ENCODE measurements at regions not wholly inside any gene's neighbourhood (a gene's known extent, or its start where the extent isn't known, plus 50 kb on each side); places are given as distances from the start of the nearest gene placed in this dataset.

DNA sequence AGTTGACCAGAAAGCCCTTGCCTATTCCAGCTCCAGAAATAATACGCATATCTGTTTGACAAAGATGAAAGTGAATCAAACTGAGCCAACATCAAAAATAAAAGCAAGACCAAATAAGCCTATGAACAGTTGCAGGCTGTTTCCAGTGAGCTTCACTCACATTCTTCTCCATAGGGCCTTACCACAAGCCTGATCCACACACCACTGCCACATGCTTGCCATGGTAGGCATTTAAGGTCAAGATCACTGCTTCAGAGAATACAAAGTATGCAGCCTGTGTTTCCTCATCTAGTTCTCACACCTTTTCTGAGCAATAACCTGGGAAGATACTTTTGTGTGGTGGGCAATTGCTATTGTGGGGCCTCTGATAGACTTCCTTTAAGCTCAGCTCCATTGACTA lies 1060.2 kb downstream of the CDH11 start:
- H3K4me2 ChIP-seq (ENCODE audit: low read length): no peak overlapping the region
- no peak overlapping the region for H3K27ac ChIP-seq (ENCODE audit: low read length)
- TF ChIP-seq, protein P1, sequence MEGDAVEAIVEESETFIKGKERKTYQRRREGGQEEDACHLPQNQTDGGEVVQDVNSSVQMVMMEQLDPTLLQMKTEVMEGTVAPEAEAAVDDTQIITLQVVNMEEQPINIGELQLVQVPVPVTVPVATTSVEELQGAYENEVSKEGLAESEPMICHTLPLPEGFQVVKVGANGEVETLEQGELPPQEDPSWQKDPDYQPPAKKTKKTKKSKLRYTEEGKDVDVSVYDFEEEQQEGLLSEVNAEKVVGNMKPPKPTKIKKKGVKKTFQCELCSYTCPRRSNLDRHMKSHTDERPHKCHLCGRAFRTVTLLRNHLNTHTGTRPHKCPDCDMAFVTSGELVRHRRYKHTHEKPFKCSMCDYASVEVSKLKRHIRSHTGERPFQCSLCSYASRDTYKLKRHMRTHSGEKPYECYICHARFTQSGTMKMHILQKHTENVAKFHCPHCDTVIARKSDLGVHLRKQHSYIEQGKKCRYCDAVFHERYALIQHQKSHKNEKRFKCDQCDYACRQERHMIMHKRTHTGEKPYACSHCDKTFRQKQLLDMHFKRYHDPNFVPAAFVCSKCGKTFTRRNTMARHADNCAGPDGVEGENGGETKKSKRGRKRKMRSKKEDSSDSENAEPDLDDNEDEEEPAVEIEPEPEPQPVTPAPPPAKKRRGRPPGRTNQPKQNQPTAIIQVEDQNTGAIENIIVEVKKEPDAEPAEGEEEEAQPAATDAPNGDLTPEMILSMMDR (IDR thresholded peaks at IDR 0.05; ENCODE audit: poor library complexity, severe bottlenecking): no peak
- TF ChIP-seq EZH2 (IDR thresholded peaks at IDR 0.05; ENCODE audit: borderline replicate concordance, insufficient read depth, low read length, poor library complexity, severe bottlenecking): no peak
- no peak for TF ChIP-seq POLR2AphosphoS5 (IDR thresholded peaks at IDR 0.05)
- TF ChIP-seq SMC3 (conservative IDR thresholded peaks at IDR 0.05; ENCODE audit: poor library complexity): no peak
- no peak for TF ChIP-seq EP300 (conservative IDR thresholded peaks at IDR 0.05; ENCODE audit: poor library complexity, severe bottlenecking)
- TF ChIP-seq REST (IDR thresholded peaks at IDR 0.05; ENCODE audit: borderline replicate concordance): no peak
- TF ChIP-seq RAD21 (conservative IDR thresholded peaks at IDR 0.05): no peak
- TF ChIP-seq TAF1 (IDR thresholded peaks at IDR 0.05; ENCODE audit: low read depth): no peak
- no peak for TF ChIP-seq MXI1 (conservative IDR thresholded peaks at IDR 0.05; ENCODE audit: poor library complexity, severe bottlenecking)
- no peaks in the 10 kb centered on the region for H3K36me3 ChIP-seq (ENCODE audit: insufficient read depth, low read length)
- H3K9ac ChIP-seq (ENCODE audit: low read length): no peak overlapping the region
- H3K27me3 ChIP-seq (ENCODE audit: insufficient read depth, low read depth, low read length): no peaks in the 10 kb centered on the region
- no peak overlapping the region for H3K4me3 ChIP-seq (ENCODE audit: low read length)
- no peaks in the 10 kb centered on the region for H3K79me2 ChIP-seq (replicated peaks; ENCODE audit: insufficient read depth, low read length)
- no peaks in the 10 kb centered on the region for H3F3A ChIP-seq (ENCODE audit: insufficient read depth, low read length, poor library complexity, severe bottlenecking)
- no peaks in the 10 kb centered on the region for H4K20me1 ChIP-seq (ENCODE audit: insufficient read depth)
- H2AFZ ChIP-seq (ENCODE audit: low read depth, low read length): no peak overlapping the region
- H3K9me3 ChIP-seq (ENCODE audit: low read length): no peaks in the 10 kb centered on the region
- no peaks in the 10 kb centered on the region for H3K9me2 ChIP-seq (ENCODE audit: insufficient read depth, low read length)

GRCh38 chr16:64060631-64061030 lies 1061.2 kb downstream of the CDH11 start:
- Histone ChIP-seq H3K4me3 (ENCODE audit: low read length) (no peak overlapping the region), H3K9me3 (ENCODE audit: low read length) (no peaks in the 10 kb centered on the region), H3K4me2 (ENCODE audit: low read length) (no peak overlapping the region), H3K36me3 (ENCODE audit: insufficient read depth, low read length) (no peaks in the 10 kb centered on the region), H3F3A (ENCODE audit: insufficient read depth, low read length, poor library complexity, severe bottlenecking) (no peaks in the 10 kb centered on the region), H3K9ac (ENCODE audit: low read length) (no peak overlapping the region), H2AFZ (ENCODE audit: low read depth, low read length) (no peak overlapping the region), H3K27me3 (ENCODE audit: insufficient read depth, low read depth, low read length) (no peaks in the 10 kb centered on the region), H3K9me2 (ENCODE audit: insufficient read depth, low read length) (no peaks in the 10 kb centered on the region), H3K27ac (ENCODE audit: low read length) (no peak overlapping the region), H4K20me1 (ENCODE audit: insufficient read depth) (no peaks in the 10 kb centered on the region), H3K79me2 (replicated peaks; ENCODE audit: insufficient read depth, low read length) (no peaks in the 10 kb centered on the region)
- no peak for TF ChIP-seq MXI1 (conservative IDR thresholded peaks at IDR 0.05; ENCODE audit: poor library complexity, severe bottlenecking)
- TF ChIP-seq EZH2 (IDR thresholded peaks at IDR 0.05; ENCODE audit: borderline replicate concordance, insufficient read depth, low read length, poor library complexity, severe bottlenecking): no peak

DNA sequence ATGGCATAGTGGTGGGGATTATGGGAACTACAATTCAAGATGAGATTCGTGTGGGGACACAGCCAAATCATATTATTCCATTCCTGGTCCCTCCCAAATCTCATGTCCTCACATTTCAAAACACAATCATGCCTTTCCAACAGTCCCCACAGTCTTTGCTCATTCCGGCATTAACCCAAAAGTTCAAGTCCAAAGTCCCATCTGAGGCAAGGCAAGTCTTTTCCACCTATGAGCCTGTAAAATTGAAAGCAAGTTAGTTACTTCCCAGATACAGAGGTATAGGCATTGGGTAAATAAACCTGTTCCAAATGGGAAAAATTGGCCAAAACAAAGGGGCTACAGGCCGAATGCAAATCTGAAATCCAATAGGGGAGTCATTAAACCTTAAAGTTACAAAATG lies 1063.2 kb downstream of the CDH11 start:
- Histone ChIP-seq H3K4me3 (ENCODE audit: low read length) (no peak overlapping the region), H3K27me3 (ENCODE audit: insufficient read depth, low read depth, low read length) (no peaks in the 10 kb centered on the region), H4K20me1 (ENCODE audit: insufficient read depth) (no peaks in the 10 kb centered on the region), H3K36me3 (ENCODE audit: insufficient read depth, low read length) (no peaks in the 10 kb centered on the region), H2AFZ (ENCODE audit: low read depth, low read length) (no peak overlapping the region), H3K9ac (ENCODE audit: low read length) (no peak overlapping the region), H3K9me3 (ENCODE audit: low read length) (no peaks in the 10 kb centered on the region), H3K27ac (ENCODE audit: low read length) (no peak overlapping the region), H3K79me2 (replicated peaks; ENCODE audit: insufficient read depth, low read length) (no peaks in the 10 kb centered on the region), H3K9me2 (ENCODE audit: insufficient read depth, low read length) (no peaks in the 10 kb centered on the region), H3F3A (ENCODE audit: insufficient read depth, low read length, poor library complexity, severe bottlenecking) (no peaks in the 10 kb centered on the region), H3K4me2 (ENCODE audit: low read length) (no peak overlapping the region)
- TF ChIP-seq REST (IDR thresholded peaks at IDR 0.05; ENCODE audit: borderline replicate concordance) (no peak), SMC3 (conservative IDR thresholded peaks at IDR 0.05; ENCODE audit: poor library complexity) (no peak), POLR2AphosphoS5 (IDR thresholded peaks at IDR 0.05) (no peak), RAD21 (conservative IDR thresholded peaks at IDR 0.05) (no peak), EP300 (conservative IDR thresholded peaks at IDR 0.05; ENCODE audit: poor library complexity, severe bottlenecking) (no peak), MXI1 (conservative IDR thresholded peaks at IDR 0.05; ENCODE audit: poor library complexity, severe bottlenecking) (no peak), EZH2 (IDR thresholded peaks at IDR 0.05; ENCODE audit: borderline replicate concordance, insufficient read depth, low read length, poor library complexity, severe bottlenecking) (no peak)
- TF ChIP-seq, protein P1 (IDR thresholded peaks at IDR 0.05; ENCODE audit: poor library complexity, severe bottlenecking): no peak
